D721Med (cell line): ENCODE measurements at regions not wholly inside any gene's neighbourhood (a gene's known extent, or its start where the extent isn't known, plus 50 kb on each side); places are given as distances from the start of the nearest gene placed in this dataset.

ENCODE experiments used
- DNase-seq: peaks from one replicate; pipeline ENCODE4 v3.0.0; 2011; ENCODE audit warnings: low spot score; ENCODE audit not compliant: insufficient read length
- FAIRE-seq: peaks from 2 replicates; lab custom pipeline; 2011; peaks lifted over from hg19 to GRCh38; lab: Jason Lieb, UNC
- TF ChIP-seq, protein P1 (sequence below): IDR thresholded peaks from 2 replicates; pipeline ENCODE4 v1.5.1; 2012; ENCODE audit warnings: mild to moderate bottlenecking, control low read depth; ENCODE audit not compliant: insufficient read depth; ENCODE audit errors: missing control alignments

DNA sequence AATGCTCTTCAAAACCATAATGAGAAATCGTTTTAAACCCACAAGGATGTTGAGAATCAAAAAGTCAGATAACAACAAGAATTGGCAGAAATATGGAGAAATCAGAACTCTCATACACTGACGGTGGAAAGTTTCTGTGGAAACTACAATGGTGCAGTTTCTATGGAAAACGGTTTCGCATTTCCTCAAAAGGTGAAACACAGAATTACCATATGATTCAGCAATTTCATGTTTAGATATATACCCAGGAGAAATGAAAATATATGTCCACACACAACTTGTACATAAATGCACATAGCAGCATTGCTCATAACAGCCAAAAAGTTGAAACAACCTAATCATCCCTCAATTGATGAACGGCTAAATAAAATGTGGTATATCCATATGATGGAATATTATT lies 218.2 kb downstream of the ARL4A start:
- no peak for FAIRE-seq
- no peak for DNase-seq
- TF ChIP-seq, protein P1, sequence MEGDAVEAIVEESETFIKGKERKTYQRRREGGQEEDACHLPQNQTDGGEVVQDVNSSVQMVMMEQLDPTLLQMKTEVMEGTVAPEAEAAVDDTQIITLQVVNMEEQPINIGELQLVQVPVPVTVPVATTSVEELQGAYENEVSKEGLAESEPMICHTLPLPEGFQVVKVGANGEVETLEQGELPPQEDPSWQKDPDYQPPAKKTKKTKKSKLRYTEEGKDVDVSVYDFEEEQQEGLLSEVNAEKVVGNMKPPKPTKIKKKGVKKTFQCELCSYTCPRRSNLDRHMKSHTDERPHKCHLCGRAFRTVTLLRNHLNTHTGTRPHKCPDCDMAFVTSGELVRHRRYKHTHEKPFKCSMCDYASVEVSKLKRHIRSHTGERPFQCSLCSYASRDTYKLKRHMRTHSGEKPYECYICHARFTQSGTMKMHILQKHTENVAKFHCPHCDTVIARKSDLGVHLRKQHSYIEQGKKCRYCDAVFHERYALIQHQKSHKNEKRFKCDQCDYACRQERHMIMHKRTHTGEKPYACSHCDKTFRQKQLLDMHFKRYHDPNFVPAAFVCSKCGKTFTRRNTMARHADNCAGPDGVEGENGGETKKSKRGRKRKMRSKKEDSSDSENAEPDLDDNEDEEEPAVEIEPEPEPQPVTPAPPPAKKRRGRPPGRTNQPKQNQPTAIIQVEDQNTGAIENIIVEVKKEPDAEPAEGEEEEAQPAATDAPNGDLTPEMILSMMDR = no peak

DNA sequence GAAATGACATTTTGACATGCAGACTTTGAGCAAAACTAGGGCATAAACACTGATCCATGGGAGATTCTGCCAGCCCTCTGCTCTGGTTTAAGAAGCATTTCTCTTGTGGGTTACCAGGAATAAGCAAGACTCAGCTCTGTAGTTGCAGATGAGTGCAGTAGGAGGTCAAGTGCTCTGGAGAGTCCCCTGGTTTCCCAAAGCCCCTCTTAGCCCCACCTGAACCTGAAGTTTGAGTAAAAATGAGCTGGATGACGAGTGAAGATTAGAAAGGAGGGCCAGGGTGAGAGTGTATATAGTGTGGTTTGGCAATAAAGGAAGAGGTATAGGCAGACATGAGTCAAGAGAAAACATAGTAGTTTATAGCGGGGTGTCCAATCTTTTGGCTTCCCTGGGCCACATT lies 220.3 kb downstream of the ARL4A start:
- no peak for DNase-seq
- FAIRE-seq = no peak
- TF ChIP-seq, protein P1 = no peak

DNA sequence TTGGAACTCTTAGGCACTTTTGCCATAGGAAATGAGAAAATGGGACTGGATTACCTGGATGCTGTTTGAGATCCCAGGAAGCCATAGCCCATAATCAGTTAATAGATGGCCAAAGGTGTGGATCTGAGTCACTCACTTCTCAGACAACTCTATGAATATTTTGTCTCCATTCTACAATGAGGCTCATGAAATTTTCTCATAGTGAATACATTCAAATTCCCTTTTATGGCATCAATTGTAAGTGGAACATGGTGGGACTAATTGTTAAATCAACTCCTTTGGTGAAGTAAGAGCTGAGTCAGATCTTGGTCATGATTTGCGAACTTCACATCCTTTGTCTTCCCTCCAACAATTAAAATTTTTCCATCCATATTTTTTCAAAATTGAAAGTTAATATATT lies 222.1 kb downstream of the ARL4A start:
- peak; percentile 16 for FAIRE-seq
- TF ChIP-seq, protein P1 = no peak
- no peak for DNase-seq

DNA sequence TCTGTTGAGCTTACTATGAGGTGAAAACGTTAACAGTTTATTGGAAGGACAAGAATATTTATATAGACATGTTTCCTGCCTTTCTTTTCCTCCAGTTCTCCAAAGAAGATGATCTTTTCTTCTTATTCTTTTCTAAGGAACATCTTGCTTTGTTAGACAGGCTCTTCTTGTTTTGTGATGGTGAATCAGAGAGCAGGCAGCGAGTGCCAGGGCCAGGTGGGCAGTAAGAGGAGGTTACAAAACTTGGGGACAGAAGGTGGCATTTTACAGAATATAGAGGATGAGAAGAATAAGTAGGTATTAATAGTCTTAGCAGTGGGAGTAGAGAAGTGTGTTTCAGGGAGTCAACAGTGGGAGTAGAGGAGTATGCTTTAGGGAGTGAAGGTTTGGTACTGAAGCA lies 223.6 kb downstream of the ARL4A start:
- DNase-seq (no peak), FAIRE-seq (peak; percentile 16)
- TF ChIP-seq, protein P1 = no peak

DNA sequence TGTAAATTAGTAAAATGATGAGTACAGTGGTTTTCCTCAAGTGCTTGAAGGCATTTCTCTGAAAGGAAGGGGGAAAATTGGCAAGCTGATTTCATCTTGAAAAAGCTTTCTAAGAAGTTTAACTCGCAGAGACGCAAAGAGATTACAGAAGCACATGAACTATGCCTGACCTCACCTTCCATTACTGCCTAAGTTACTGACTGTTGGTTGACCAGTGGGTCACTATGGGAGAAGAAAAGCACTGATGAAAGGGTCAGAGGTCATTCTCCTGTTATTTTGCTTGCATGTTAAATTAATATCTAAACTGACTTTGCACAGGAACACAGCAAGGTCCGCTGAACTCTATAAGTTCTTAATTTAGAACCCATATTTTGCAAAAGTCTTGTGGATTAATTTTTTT lies 225.6 kb downstream of the ARL4A start:
- DNase-seq (no peak), FAIRE-seq (no peak)
- TF ChIP-seq, protein P1 = no peak

DNA sequence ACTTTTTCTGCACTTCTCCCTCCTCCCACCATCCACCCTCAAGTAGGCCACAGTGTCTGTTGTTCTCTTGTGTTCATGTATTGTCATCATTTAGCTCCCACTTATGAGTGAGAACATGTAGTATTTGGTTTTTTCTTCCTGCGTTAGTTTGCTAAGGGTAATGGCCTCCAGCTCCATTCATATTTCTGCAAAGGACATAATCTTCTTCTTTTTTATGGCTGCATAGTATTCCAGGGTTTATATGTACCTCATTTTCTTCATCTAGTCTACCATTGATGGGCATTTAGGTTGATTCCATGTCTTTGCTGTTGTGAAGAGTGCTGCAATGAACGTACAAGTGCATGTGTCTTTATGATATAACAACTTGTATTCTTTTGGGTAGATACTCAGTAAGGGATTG lies 230.4 kb downstream of the ARL4A start:
- FAIRE-seq (no peak), DNase-seq (no peak)
- TF ChIP-seq, protein P1 = no peak

DNA sequence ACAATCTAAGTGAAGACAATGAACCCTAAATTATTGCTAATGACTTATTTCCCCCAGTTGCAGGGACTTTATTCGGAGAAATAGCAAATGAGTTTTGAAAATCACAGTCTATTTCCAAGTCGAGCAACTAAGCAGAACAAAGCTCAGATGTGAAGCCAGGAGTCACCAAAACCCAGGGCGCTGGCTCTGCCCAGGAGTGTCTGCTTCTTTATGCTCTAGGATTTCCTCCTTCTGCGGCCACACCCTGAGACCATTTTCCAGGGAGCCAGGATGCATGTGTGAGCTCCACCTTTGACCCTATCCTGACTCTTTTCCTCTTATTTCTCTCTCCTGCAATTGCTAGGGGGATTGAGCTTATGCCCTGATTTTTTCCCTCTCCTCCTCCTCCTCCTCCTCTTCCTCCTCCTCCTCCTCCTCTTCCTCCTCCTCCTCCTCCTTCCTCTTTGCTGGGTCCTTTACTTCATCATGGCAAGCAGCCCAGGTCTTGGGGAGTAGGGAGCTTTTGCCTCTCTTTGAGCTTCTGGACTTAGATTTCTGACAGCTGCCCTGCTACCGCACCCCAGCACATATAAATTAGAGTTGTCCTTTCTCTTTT lies 234.4 kb downstream of the ARL4A start:
- TF ChIP-seq, protein P1 = no peak
- FAIRE-seq (no peak), DNase-seq (no peak)
